Erythroblast (primary cell): ENCODE measurements at regions not wholly inside any gene's neighbourhood (a gene's known extent, or its start where the extent isn't known, plus 50 kb on each side); places are given as distances from the start of the nearest gene placed in this dataset.
"Not testable (repeated sequence)": the region's sequence is repeated elsewhere in the genome, so short reads cannot be mapped to it uniquely, and the experiment has no call there.

ENCODE experiments used
- DNase-seq, 2 experiments: peaks; one replicate each; lab custom pipeline; 2025; lab: John Stamatoyannopoulos, UW
- GATA1 ChIP-seq: IDR thresholded peaks from 2 replicates; pipeline ENCODE4 v1.6.1; 2011; ENCODE audit warnings: low read depth, mild to moderate bottlenecking, control low read depth, low read length, moderate library complexity
- POLR2A ChIP-seq: IDR thresholded peaks from 2 replicates; pipeline ENCODE4 v1.6.1; 2011; ENCODE audit warnings: mild to moderate bottlenecking, low read length

DNA sequence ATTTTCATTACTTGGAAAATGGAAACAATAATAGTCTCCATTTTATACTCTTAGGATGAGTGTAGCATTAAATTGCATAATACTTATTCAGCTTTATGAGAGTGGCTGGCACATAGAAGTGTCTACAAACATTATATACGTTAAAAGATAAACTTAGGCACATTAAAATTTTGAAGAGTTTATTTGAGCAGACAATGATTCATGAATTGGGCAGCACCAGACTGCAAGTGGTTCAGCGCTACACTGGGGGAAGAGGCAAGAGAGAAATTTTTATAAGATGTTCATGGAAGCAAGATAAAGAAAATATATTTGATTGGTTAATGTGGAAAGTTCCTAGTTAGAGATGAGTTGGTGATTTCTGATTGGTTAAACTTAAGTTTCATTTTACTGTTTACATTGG is 243.7 kb downstream of the RASEF start:
- TF ChIP-seq POLR2A, result no peak
- no peak for TF ChIP-seq GATA1
- DNase-seq, result no peak

DNA sequence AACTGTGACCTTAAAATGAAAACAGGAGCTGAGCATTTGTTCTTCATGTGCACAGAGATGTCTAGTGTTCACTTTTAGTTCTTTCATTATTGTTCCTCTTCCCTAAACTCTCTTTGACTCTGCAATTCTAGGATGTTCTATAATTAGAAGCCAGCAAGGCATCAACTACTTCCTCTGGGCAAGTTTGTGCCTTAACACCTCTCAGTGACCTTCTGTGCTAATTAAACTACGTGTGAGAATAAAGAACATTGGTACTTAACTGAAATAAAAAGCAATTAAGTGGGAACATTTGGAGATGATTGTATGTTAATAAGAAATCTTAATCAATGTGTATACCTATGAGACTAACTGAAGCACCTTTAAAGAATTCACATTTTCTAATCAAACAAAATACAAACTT is 242.8 kb downstream of the RASEF start:
- no peak for DNase-seq
- TF ChIP-seq GATA1, result no peak
- TF ChIP-seq POLR2A, result no peak

DNA sequence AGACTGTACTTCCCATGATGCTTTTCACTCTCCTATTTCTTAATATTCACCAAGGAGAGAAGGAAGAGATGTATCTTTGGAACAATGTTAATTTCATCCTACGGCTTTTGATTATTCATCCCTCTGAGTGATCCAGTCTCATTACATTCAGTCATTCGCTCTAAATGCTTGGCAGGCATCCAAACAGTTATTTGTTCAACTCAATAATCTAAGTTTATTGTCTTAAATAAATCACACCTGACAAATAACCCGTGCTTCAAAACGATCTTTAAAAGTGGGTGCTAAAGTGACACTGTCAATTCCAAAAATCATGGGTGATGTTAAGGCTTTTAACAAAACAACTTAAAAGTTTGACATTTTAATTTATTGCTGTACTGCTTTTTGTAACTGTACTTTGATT is 233.1 kb downstream of the RASEF start:
- DNase-seq, result no peak
- no peak for TF ChIP-seq GATA1
- TF ChIP-seq POLR2A, result no peak

DNA sequence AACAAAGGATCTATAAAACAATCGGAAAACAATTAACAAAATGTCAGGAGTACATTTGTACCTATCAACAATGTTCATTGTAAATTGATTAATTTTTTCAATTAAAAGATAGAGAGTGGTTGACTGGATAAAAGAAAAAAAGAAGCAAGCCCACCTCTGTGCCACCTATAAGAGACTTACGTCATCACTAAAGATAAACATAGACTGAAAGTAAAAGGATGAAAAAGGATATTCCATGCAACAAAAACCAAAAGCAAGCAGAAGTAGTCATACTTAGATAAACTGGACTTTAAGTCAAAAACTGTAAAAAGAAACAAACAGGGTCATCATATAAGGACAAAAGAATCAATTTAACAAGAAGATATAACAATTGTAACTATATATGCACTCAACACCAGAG is 197.4 kb downstream of the RASEF start:
- TF ChIP-seq POLR2A, result no peak
- no peak for TF ChIP-seq GATA1

DNA sequence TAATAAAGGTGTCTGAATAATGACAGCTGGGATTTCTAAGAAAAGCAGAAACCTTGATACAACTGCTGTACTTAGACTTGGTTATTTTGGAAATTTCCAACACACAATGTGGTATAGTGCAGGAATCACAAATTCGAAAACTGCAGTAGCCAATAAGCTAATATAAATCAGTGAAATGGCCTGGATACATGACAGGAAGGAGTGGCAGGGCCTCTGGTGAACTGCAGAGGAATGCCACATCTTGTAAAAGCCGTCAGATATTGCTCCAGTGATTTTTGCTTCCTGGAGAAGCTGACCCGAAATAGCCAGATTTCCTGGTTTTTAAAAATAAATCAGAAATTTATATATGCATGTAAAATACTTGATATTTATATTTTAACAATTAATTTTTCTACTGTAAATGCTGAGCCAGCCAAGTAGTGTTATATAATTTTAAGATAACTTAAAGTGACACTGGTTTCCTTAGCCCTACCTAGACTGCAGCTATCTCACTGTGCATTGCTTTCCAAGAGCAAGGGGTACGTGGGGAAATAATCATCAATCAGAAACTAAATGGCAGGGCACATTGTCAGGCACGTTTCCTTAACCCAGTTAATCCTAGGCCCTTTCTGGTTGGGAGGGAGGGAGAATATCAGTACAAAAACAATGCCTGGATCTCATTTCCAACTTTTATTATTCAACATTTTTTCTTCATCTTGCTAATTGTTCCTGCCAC is 182.4 kb downstream of the RASEF start:
- DNase-seq, result no peak
- no peak for TF ChIP-seq GATA1
- no peak for TF ChIP-seq POLR2A

More for the DNA sequence above, 197.4 kb downstream of the RASEF start:
- DNase-seq, result no peak

DNA sequence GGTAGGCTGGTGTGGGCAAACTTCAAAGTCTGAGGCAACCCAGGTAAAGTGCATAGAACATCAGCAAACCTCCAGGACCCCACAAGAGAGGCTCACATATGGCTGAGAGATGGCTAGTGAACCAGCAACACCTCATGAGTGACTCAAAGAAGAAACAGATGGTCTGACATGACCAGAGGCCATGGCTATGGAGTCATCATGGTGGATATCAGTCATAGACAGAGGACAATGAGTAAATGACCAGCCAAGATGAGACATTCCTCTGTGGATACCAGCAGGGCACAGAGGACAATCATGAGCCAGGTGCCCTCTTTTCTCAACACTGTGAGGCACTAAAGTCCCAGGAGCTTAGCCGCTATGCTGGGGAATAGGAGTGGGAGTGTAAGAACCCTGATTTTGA is 180.8 kb downstream of the RASEF start:
- TF ChIP-seq GATA1, result no peak
- TF ChIP-seq POLR2A, result no peak
- DNase-seq, result no peak

DNA sequence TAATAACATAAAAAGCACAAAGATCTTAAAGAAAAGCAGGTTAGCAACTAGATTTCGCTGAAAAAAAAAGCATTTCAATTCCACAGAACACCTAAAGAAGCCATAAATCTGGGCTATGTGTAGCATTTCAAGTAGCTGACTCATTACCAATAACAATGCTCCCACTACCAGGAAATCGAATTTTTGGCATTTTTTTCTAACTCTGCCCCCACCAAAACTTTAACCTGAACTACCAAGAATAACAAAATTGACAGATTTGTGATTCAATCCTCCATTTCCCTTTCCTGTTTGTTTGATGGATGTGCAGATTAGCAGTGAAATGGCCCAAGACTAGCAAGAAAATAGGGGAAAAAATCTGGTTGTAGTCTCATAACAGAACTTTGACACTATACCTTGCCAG is 180.2 kb downstream of the RASEF start:
- no peak for TF ChIP-seq GATA1
- DNase-seq, result no peak

DNA sequence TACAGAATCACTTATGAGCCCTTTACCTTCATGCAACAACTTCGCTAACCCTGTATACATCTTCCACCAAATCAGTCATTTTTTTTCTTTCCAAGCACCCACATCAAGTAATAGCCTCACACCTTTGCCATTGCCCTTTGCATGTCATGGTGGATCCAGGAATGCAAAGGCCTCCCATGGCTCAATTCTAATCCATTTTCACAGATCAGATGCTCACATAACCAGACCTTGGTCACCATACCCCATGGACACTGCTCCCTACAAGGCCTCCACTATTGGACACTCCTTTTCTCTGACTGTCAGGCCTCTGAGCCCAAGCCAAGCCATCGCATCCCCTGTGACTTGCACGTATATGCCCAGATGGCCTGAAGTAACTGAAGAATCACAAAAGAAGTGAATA is 179.5 kb downstream of the RASEF start:
- DNase-seq, result no peak
- no peak for TF ChIP-seq POLR2A
- TF ChIP-seq GATA1, result no peak

DNA sequence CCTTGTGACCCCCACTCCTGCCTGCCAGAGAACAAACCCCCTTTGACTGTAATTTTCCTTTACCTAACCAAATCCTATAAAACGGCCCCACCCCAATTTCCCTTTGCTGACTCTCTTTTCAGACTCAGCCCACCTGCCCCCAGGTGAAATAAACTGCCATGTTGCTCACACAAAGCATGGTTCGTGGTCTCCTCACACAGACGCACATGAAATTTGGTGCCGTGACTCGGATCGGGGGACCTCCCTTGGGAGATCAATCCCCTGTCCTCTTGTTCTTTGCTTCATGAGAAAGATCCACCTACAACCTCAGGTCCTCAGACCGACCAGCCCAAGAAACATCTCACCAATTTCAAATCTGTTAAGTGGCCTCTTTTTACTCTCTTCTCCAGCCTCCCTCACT is 179.0 kb downstream of the RASEF start:
- not testable (repeated sequence) for DNase-seq

DNA sequence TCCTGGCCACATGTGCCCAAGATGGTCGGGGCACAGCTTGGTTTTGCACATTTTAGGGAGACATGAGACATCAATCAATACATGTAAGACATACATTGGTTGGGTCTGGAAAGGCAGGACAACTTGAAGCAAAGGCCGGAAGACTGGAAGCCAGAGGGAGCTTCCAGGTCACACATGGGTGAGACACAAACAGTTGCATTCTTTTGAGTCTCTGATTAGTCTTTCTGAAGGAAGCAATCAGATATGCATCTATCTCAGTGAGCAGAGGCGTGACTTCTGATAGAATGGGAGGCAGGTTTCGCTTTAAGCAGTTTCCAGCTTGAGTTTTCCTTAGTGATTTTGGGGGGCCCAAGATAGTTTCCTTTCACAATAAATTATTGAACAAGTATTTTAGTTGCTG is 172.5 kb downstream of the RASEF start:
- TF ChIP-seq GATA1 (no peak), POLR2A (no peak)
- DNase-seq, result no peak

DNA sequence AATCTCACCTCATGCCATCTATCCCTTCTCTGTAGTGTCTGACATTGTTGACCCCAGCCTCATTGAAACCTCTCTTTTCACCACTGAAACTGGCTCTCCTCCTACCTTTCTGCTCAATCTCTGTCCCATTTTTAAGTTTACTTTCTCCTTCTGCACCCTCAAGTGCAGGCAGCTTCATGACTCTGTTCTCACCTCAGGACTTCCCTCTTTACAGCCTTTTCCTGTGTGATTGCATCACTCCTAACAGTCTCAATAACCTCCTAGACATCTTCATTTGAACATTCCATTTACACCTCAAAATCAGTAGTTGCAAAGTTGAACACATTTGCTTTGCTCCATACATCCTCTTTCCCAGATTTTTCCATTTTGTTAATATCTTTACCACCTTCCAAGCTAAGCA is 172.1 kb downstream of the RASEF start:
- TF ChIP-seq GATA1 (no peak), POLR2A (no peak)
- no peak for DNase-seq

DNA sequence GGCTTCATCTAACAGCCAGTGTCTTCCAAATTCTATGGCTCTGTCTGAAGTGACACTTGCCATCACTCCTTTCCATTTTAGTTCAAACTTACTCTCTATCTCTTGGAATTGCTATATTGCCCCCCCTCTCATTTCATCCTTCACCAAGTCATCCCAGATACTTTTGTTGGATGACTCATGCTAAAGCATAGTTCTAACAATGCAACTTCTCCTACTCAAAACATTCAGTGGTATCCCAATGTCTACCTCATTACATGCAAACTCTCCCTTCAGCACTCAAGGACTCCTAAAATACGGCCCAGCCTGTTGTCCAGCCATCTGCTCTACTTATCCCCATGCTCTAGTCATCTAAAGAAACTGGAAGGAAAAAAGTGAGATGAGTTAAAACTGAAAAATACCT is 171.6 kb downstream of the RASEF start:
- TF ChIP-seq POLR2A, result no peak
- no peak for TF ChIP-seq GATA1
- no peak for DNase-seq

DNA sequence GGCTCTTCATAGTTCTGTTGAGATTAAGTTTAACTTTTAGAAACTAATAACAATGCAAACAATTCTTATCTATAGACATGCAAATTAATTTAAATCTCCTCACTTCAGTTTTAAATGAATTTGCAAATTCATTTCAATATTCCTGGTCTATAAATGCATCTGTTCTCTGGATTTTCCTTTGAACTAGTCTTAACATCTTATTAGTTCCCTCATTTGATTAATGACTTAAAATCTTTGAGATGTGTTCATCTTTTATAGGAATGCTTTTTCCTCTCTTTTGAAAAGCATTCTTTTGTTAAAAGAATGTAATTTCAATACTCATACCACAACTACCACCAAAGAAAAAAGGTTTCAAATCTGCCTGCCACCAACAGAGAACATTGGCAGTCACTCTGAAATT is 169.4 kb downstream of the RASEF start:
- TF ChIP-seq GATA1, result no peak
- no peak for TF ChIP-seq POLR2A

DNA sequence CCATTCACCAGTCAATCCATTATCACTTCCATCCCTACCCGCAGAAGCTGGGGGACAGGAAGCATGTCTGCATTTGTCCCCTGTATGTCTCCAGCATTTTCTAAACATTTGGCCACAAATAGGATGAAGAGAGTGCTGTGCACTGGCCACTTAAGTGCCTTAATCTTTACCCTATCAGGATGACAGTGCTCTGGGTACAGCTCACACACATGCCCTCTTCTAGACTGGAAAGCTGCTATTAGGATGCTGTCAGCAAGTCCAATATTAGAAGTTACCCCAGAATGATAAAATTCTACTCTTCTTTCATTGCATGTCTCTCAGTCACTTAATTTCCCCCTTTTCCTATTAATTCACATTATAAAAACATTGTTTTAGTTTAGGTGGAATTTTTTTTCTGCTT is 168.4 kb downstream of the RASEF start:
- no peak for TF ChIP-seq GATA1
- no peak for TF ChIP-seq POLR2A
- DNase-seq, result no peak

More for the DNA sequence above, 169.4 kb downstream of the RASEF start:
- no peak for DNase-seq
